ENCODE measurements at regions not wholly inside any gene's neighbourhood (a gene's known extent, or its start where the extent isn't known, plus 50 kb on each side); places are given as distances from the start of the nearest gene placed in this dataset.

GRCh38 chr11:33585586-33586209 lies 114.9 kb downstream of the C11orf91 start:
- CTCF ChIA-PET = interaction anchor here (1.3 kb wide), 1 partner anchor 13 kb away, joined by 4 read pairs; no protein-coding TSS in a partner anchor
- no peak for DNase-seq (ENCODE audit: low read depth, low spot score)
- dilution Hi-C loops (cut with MboI; ENCODE audit: extremely low pct_ligation_motif_present, low sequenced_read_pairs) = no loop called here
- intact Hi-C loops (cut with micrococcal nuclease) = no loop called here
- BruUV-seq (replicated peaks) = no TSS peak
- no peak for TF ChIP-seq FOS (IDR thresholded peaks at IDR 0.05; ENCODE audit: borderline replicate concordance, insufficient read depth, low read length)
- TF ChIP-seq EZH2 (IDR thresholded peaks at IDR 0.05; ENCODE audit: borderline replicate concordance, low read depth, low read length, severe bottlenecking) = no peak
- TF ChIP-seq GATA2 (IDR thresholded peaks at IDR 0.05; ENCODE audit: insufficient read depth, insufficient read length, low read depth, low read length) = no peak
- no peak for TF ChIP-seq CTCF (IDR thresholded peaks at IDR 0.05; ENCODE audit: extremely low read depth in 1 of 2, insufficient read depth in 1 of 2, low read depth in 1 of 2, low read length in 2 of 2)
- no peak for TF ChIP-seq MAX (IDR thresholded peaks at IDR 0.05; ENCODE audit: insufficient read depth, insufficient read length)
- TF ChIP-seq POLR2AphosphoS5 (IDR thresholded peaks at IDR 0.05; ENCODE audit: insufficient read depth, low read depth, low read length) = no peak
- no peak for TF ChIP-seq POLR2A (IDR thresholded peaks at IDR 0.05; ENCODE audit: low read depth, low read length)
- Histone ChIP-seq H3K4me2 (ENCODE audit: insufficient read depth, low read length) (no peak overlapping the region), H3K9ac (replicated peaks; ENCODE audit: extremely low read depth, insufficient read depth, low read length) (no peak overlapping the region), H4K20me1 (replicated peaks; ENCODE audit: control insufficient read depth, extremely low read depth, insufficient read depth, low read length) (no peaks in the 10 kb centered on the region), H3K79me2 (ENCODE audit: control insufficient read depth, insufficient read depth, low read length) (no peaks in the 10 kb centered on the region), H3K9me3 (replicated peaks; ENCODE audit: control insufficient read depth, insufficient read depth, low read length) (no peaks in the 10 kb centered on the region), H3K36me3 (ENCODE audit: control insufficient read depth in 2 of 2, extremely low read depth in 1 of 2, insufficient read depth in 2 of 2, low read length in 2 of 2) (no peaks in the 10 kb centered on the region), H3K27ac (ENCODE audit: insufficient read depth, low read depth, low read length) (no peak overlapping the region), H3K4me3 (replicated peaks in 1 of 3; ENCODE audit: insufficient read depth in 1 of 3, low read depth in 1 of 3, low read length in 3 of 3) (no peak overlapping the region), H3K4me1 (ENCODE audit: control insufficient read depth, extremely low read depth, insufficient read depth, low read length) (no peaks in the 10 kb centered on the region), H3K27me3 (ENCODE audit: control insufficient read depth in 2 of 2, insufficient read depth in 2 of 2, low read length in 2 of 2) (no peaks in the 10 kb centered on the region), H3K9me1 (replicated peaks; ENCODE audit: control insufficient read depth, extremely low read depth, insufficient read depth, low read length) (no peaks in the 10 kb centered on the region), H2AFZ (ENCODE audit: low read depth, low read length) (no peak overlapping the region)
- no peak for FAIRE-seq
- POLR2A ChIA-PET = no interaction called here
